SK-N-MC (cell line): ENCODE measurements at regions not wholly inside any gene's neighbourhood (a gene's known extent, or its start where the extent isn't known, plus 50 kb on each side); places are given as distances from the start of the nearest gene placed in this dataset.

Source experiments
- DNase-seq: peaks from one replicate; pipeline ENCODE4 v3.0.0-alpha.2; 2011; ENCODE audit warnings: low read depth, low spot score
- H3K27ac ChIP-seq: fragments of 200-600 bp; sonication (generic); 2 replicates; pipeline ENCODE4 v1.5.1; 2016; ENCODE audit warnings: mixed run types
- H3K36me3 ChIP-seq: fragments of 200-600 bp; sonication (generic); 2 replicates; pipeline ENCODE4 v1.6.1; 2017; ENCODE audit warnings: antibody characterized with exemption, low read length, mixed read lengths; ENCODE audit not compliant: insufficient read depth
- H3K4me3 ChIP-seq: fragments of 200-600 bp; sonication (generic); 2 replicates; pipeline ENCODE4 v1.5.1; 2016
- H3K9ac ChIP-seq: fragments of 200-600 bp; sonication (generic); 2 replicates; pipeline ENCODE4 v1.8.0; 2017; ENCODE audit warnings: mixed run types, mixed read lengths; ENCODE audit not compliant: insufficient read length
- H3K9me3 ChIP-seq: fragments of 200-600 bp; sonication (generic); 2 replicates; pipeline ENCODE4 v1.6.1; 2017; ENCODE audit warnings: low read depth, mild to moderate bottlenecking, antibody characterized with exemption, low read length, moderate library complexity, mixed read lengths
- EZH2 ChIP-seq: fragments of 200-600 bp; sonication (generic); IDR thresholded peaks from one replicate; pipeline ENCODE4 v1.6.1; 2017; ENCODE audit warnings: antibody characterized with exemption
- FOXP2 ChIP-seq: optimal IDR thresholded peaks from 2 replicates; pipeline ENCODE3; 2011; ENCODE audit warnings: mild to moderate bottlenecking, moderate library complexity; ENCODE audit not compliant: insufficient read depth; ENCODE audit errors: extremely low read length, control extremely low read depth
- POLR2AphosphoS5 ChIP-seq: IDR thresholded peaks from 2 replicates; pipeline ENCODE4 v1.6.1; 2012; ENCODE audit warnings: mild to moderate bottlenecking, low read depth, low read length, borderline replicate concordance

DNA sequence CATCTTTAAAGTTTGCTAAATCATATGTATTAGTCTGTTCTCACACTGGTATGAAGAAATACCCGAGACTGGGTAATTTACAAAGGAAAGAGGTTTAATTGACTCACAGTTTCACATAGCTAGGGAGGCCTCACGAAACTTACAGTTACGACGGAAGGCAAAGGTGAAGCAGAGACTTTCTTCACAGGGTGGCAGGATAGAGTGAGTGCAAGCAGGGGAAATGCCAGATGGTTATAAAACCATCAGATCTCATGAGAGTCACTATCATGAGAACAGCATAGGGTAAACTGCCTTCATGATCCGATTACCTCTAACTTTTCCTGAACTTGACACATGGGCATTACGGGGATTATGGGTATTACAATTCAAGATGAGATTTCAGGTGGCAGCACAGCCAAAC, 1075.2 kb upstream of the NRXN1 start:
- DNase-seq: no peak

GRCh38 chr2:52097071-52097470, 1065.1 kb upstream of the NRXN1 start:
- no peak for TF ChIP-seq POLR2AphosphoS5
- TF ChIP-seq FOXP2: no peak
- no peak for TF ChIP-seq EZH2

More for the DNA sequence above, 1075.2 kb upstream of the NRXN1 start:
- Histone ChIP-seq H3K27ac (no peak overlapping the region), H3K9ac (no peak overlapping the region), H3K36me3 (no peaks in the 10 kb centered on the region), H3K9me3 (no peaks in the 10 kb centered on the region), H3K4me3 (no peak overlapping the region)
- TF ChIP-seq FOXP2 (no peak), POLR2AphosphoS5 (no peak), EZH2 (no peak)

GRCh38 chr2:52084759-52085158, 1052.8 kb upstream of the NRXN1 start:
- DNase-seq: no peak
- Histone ChIP-seq H3K36me3 (no peaks in the 10 kb centered on the region), H3K9me3 (no peaks in the 10 kb centered on the region), H3K27ac (no peak overlapping the region), H3K4me3 (no peak overlapping the region), H3K9ac (no peak overlapping the region)
- TF ChIP-seq POLR2AphosphoS5 (no peak), FOXP2 (no peak), EZH2 (no peak)

More at GRCh38 chr2:52097071-52097470, 1065.1 kb upstream of the NRXN1 start:
- Histone ChIP-seq H3K9me3 (no peaks in the 10 kb centered on the region), H3K4me3 (no peak overlapping the region), H3K27ac (no peak overlapping the region), H3K9ac (no peak overlapping the region), H3K36me3 (no peaks in the 10 kb centered on the region)
- no peak for DNase-seq

- no peak overlapping the region for H3K27ac ChIP-seq
- H3K36me3 ChIP-seq: no peaks in the 10 kb centered on the region
- DNase-seq: no peak
- no peak overlapping the region for H3K9ac ChIP-seq
- no peak overlapping the region for H3K4me3 ChIP-seq
- no peak for TF ChIP-seq EZH2
- no peak for TF ChIP-seq FOXP2
- no peak for TF ChIP-seq POLR2AphosphoS5
- no peaks in the 10 kb centered on the region for H3K9me3 ChIP-seq
Observed at GRCh38 chr2:52083214-52083613, 1051.3 kb upstream of the NRXN1 start.

GRCh38 chr2:52082646-52083045, 1050.7 kb upstream of the NRXN1 start:
- no peak overlapping the region for H3K9ac ChIP-seq
- H3K4me3 ChIP-seq: no peak overlapping the region
- H3K27ac ChIP-seq: no peak overlapping the region
- no peaks in the 10 kb centered on the region for H3K9me3 ChIP-seq
- TF ChIP-seq POLR2AphosphoS5 (no peak), EZH2 (no peak), FOXP2 (no peak)
- H3K36me3 ChIP-seq: no peaks in the 10 kb centered on the region
- DNase-seq: no peak

DNA sequence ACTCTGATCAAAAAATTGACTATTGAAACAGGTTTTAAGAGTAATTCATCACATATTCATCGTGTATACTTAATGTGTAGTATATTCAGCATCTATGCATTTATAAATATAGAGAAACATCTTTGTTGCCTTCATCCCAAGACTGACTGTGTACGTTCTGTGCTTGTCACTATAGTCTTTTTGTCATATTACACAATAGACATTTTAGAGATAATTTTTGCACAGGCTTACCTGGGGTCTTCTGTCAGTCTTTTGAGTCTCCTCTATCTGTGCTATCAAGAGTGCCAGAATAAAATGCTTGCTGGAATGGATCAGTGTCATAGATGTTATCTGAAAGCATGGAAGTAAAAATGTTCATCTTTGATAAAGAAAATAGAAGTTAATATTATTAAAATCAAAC, 1047.7 kb upstream of the NRXN1 start:
- Histone ChIP-seq H3K36me3 (no peaks in the 10 kb centered on the region), H3K9ac (no peak overlapping the region), H3K4me3 (no peak overlapping the region), H3K9me3 (no peaks in the 10 kb centered on the region), H3K27ac (no peak overlapping the region)
- no peak for DNase-seq
- TF ChIP-seq POLR2AphosphoS5 (no peak), FOXP2 (no peak), EZH2 (no peak)

DNA sequence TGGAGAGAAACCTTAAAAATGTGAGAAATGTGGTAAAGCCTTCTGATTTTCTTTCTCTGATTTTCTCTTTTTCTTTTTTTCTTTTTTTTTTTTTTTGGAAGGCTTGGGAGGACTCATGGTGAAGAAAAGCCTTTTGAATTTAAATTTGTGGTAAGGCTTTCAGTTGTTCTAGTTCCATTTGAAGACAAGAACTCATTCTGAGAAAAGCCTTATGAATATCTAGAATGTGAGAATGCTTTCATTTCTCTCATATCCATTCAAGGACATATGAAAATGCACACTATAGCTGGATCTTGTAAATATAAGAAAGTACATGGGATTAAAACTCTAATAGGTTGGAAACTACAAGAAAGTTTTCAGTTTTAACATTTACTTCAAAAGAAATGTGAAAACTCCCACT, 1045.2 kb upstream of the NRXN1 start:
- no peak for DNase-seq
- Histone ChIP-seq H3K27ac (no peak overlapping the region), H3K4me3 (no peak overlapping the region), H3K36me3 (no peaks in the 10 kb centered on the region), H3K9me3 (no peaks in the 10 kb centered on the region), H3K9ac (no peak overlapping the region)
- TF ChIP-seq EZH2 (no peak), FOXP2 (no peak), POLR2AphosphoS5 (no peak)

- H3K9me3 ChIP-seq: no peaks in the 10 kb centered on the region
- no peak for DNase-seq
- no peaks in the 10 kb centered on the region for H3K36me3 ChIP-seq
- H3K9ac ChIP-seq: no peak overlapping the region
- no peak overlapping the region for H3K4me3 ChIP-seq
- H3K27ac ChIP-seq: no peak overlapping the region
- TF ChIP-seq EZH2: no peak
- no peak for TF ChIP-seq POLR2AphosphoS5
- TF ChIP-seq FOXP2: no peak
Observed at GRCh38 chr2:52074130-52074719, 1042.3 kb upstream of the NRXN1 start.

DNA sequence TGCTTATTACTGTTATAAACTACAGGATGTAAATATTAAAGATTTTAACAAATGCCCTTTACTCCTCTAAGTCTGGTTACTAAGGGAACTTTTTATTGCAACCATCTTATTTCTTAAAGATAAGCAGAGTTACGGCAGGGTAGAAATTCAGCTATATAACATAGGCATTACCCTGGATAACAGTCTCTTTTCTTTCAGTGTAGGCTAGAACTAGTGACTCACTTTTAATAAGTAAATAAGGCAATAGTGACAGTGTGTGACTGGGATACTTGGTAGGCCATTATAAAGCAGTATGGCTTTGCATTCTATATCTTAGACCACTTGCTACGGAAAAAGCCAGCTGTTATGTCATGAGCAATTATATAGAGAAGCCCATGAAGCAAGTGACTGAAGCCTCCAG, 1041.0 kb upstream of the NRXN1 start:
- DNase-seq: no peak
- H3K4me3 ChIP-seq: no peak overlapping the region
- no peak overlapping the region for H3K27ac ChIP-seq
- TF ChIP-seq FOXP2 (no peak), POLR2AphosphoS5 (no peak), EZH2 (no peak)
- H3K36me3 ChIP-seq: no peaks in the 10 kb centered on the region
- H3K9me3 ChIP-seq: no peaks in the 10 kb centered on the region
- H3K9ac ChIP-seq: no peak overlapping the region
